Spleen (tissue), 11 donors: ENCODE measurements at regions not wholly inside any gene's neighbourhood (a gene's known extent, or its start where the extent isn't known, plus 50 kb on each side); places are given as distances from the start of the nearest gene placed in this dataset.

Source experiments
- DNase-seq: peaks from one replicate; pipeline ENCODE4 v3.0.0-alpha.2; 2020
- H3K27ac ChIP-seq, 8 donors: fragments of 200-600 bp; sonication (generic) in 7 of 8; 1 replicate in 4 of 8; 2 replicates in 4 of 8; pipeline versions ENCODE4 v1.5.0 to v1.8.0; 2016 to 2021; ENCODE audit warnings: inconsistent platforms in 4 of 8, mild to moderate bottlenecking in 4 of 8, moderate library complexity in 1 of 8
- H3K27me3 ChIP-seq, 7 donors: fragments of 200-600 bp; sonication (generic) in 6 of 7; replicated peaks in 1 of 7; 1 replicate in 4 of 7; 2 replicates in 3 of 7; pipeline versions ENCODE4 v1.5.0 to v1.8.0; 2016 to 2021; ENCODE audit warnings: inconsistent platforms in 3 of 7, mild to moderate bottlenecking in 1 of 7
- H3K36me3 ChIP-seq, 6 donors: fragments of 200-600 bp; sonication (generic) in 5 of 6; 1 replicate in 4 of 6; 2 replicates in 2 of 6; pipeline versions ENCODE4 v1.5.0 to v1.8.0; 2016 to 2021; ENCODE audit warnings: inconsistent platforms in 2 of 6
- H3K4me1 ChIP-seq, 6 donors: fragments of 200-600 bp; sonication (generic) in 5 of 6; 1 replicate in 3 of 6; 2 replicates in 3 of 6; pipeline versions ENCODE4 v1.5.0 to v1.8.0; 2016 to 2021; ENCODE audit warnings: inconsistent platforms in 3 of 6
- H3K4me3 ChIP-seq, 8 donors: fragments of 200-600 bp; sonication (generic) in 7 of 8; 1 replicate in 4 of 8; 2 replicates in 4 of 8; pipeline versions ENCODE4 v1.5.0 to v1.8.0; 2016 to 2021; ENCODE audit warnings: inconsistent platforms in 4 of 8, mild to moderate bottlenecking in 4 of 8, moderate library complexity in 2 of 8
- H3K9me3 ChIP-seq, 8 donors: fragments of 200-600 bp; sonication (generic) in 7 of 8; 1 replicate in 4 of 8; 2 replicates in 4 of 8; pipeline versions ENCODE4 v1.5.0 to v1.8.0; 2016 to 2021; ENCODE audit warnings: inconsistent platforms in 4 of 8
- POLR2A ChIP-seq, 3 donors: fragments of 450-650 bp; IDR thresholded peaks; one replicate each; pipeline ENCODE4 v1.5.1; 2017; ENCODE audit warnings: antibody characterized with exemption in 3 of 3, mild to moderate bottlenecking in 1 of 3
- POLR2AphosphoS5 ChIP-seq, 3 donors: sonication (generic); formaldehyde crosslinking; IDR thresholded peaks; one replicate each; pipeline ENCODE4 v1.5.1; 2017; ENCODE audit warnings: antibody characterized with exemption in 3 of 3
- WGBS, 5 donors: extraction: QIAGEN DNeasy Blood & Tissue Kit in 3 of 5; methylation state at CpG; one replicate each; pipeline versions ENCODE4 v1.1.5 to v1.1.7; 2013 to 2018; 5-methylcytosine and 5-hydroxymethylcytosine counted together
- intact Hi-C: fragments of 100-400 bp; cut with DNase I; formaldehyde crosslinking; loops from one replicate; pipeline ENCODE4 v1.15.0; 2023; ENCODE audit warnings: low total_unique reads
- TF ChIP-seq, protein P1 (sequence below), 11 experiments: fragments of 200-600 bp in 7 of 11; fragments of 450-650 bp in 4 of 11; sonication (generic) in 4 of 11; IDR thresholded peaks in 8 of 11; conservative IDR thresholded peaks in 3 of 11; 1 replicate in 7 of 11; 2 replicates in 4 of 11; pipeline versions ENCODE4 v1.4.0 to v1.8.0; 2016 to 2021; ENCODE audit warnings: antibody characterized with exemption in 11 of 11, inconsistent platforms in 4 of 11, mild to moderate bottlenecking in 1 of 11
- donor health status: healthy with polysubstance abuse.
- donor health status: DM: no; HTN: no; CAD: no; lungs with moderate emphysema.
- donor health status: DM: no; HTN: no; CAD: no.
- donor health status: Bipolar disorder and iron deficiency.
- donor health status: healthy.
- donor health status: DM: no; HTN: no; CAD: no.
- donor health status: DM: yes; HTN: yes; CAD: no.

GRCh38 chr13:79060216-79060615 lies 345.8 kb downstream of the RBM26 start:
- DNase-seq, result no peak
- H3K4me1 ChIP-seq, result no peaks in the 10 kb centered on the region
- H3K4me3 ChIP-seq, result no peak overlapping the region
- no peak overlapping the region for H3K27ac ChIP-seq
- H3K9me3 ChIP-seq, result no peaks in the 10 kb centered on the region
- H3K36me3 ChIP-seq, result no peaks in the 10 kb centered on the region
- H3K27me3 ChIP-seq, result no peaks in the 10 kb centered on the region
- 74 to 91% (median 87%) methylated on average over 1 of the region's 1 CpG for WGBS, 5 donors
- TF ChIP-seq POLR2A (IDR thresholded peaks at IDR 0.05) (no peak), POLR2AphosphoS5 (IDR thresholded peaks at IDR 0.05) (no peak)
- TF ChIP-seq, protein P1, sequence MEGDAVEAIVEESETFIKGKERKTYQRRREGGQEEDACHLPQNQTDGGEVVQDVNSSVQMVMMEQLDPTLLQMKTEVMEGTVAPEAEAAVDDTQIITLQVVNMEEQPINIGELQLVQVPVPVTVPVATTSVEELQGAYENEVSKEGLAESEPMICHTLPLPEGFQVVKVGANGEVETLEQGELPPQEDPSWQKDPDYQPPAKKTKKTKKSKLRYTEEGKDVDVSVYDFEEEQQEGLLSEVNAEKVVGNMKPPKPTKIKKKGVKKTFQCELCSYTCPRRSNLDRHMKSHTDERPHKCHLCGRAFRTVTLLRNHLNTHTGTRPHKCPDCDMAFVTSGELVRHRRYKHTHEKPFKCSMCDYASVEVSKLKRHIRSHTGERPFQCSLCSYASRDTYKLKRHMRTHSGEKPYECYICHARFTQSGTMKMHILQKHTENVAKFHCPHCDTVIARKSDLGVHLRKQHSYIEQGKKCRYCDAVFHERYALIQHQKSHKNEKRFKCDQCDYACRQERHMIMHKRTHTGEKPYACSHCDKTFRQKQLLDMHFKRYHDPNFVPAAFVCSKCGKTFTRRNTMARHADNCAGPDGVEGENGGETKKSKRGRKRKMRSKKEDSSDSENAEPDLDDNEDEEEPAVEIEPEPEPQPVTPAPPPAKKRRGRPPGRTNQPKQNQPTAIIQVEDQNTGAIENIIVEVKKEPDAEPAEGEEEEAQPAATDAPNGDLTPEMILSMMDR (IDR thresholded peaks at IDR 0.05 in 8 of 11, conservative IDR thresholded peaks at IDR 0.05 in 3 of 11), result no peak
- intact Hi-C loops, result no loop called here

DNA sequence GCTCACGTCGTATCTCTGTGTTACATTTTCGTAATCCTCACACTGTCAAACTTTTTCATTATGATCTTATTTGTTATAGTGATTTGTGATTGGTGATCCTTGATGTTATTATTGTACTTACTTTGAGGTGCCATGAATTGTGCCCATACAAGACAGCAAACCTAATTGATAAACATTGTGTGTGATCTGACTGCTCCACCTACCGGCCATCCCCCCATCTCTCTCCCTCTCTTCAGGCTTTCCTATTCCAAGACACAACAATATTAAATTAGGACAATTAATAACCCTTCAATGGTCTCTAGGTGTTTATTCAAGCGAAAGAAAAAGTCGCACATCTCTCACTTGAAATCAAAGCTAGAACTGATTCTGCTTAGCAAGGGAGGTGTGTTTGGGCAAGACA lies 349.3 kb downstream of the RBM26 start:
- Histone ChIP-seq H3K27ac (no peak overlapping the region), H3K4me3 (no peak overlapping the region), H3K9me3 (no peaks in the 10 kb centered on the region), H3K27me3 (no peaks in the 10 kb centered on the region), H3K4me1 (no peaks in the 10 kb centered on the region), H3K36me3 (no peaks in the 10 kb centered on the region)
- TF ChIP-seq, protein P1 (IDR thresholded peaks at IDR 0.05 in 8 of 11, conservative IDR thresholded peaks at IDR 0.05 in 3 of 11), result no peak
- TF ChIP-seq POLR2AphosphoS5 (IDR thresholded peaks at IDR 0.05) (no peak), POLR2A (IDR thresholded peaks at IDR 0.05) (no peak)
- WGBS, 5 donors, result 86 to 92% (median 87%) methylated on average over 6 of the region's 6 CpGs
- no peak for DNase-seq
- intact Hi-C loops, result no loop called here

DNA sequence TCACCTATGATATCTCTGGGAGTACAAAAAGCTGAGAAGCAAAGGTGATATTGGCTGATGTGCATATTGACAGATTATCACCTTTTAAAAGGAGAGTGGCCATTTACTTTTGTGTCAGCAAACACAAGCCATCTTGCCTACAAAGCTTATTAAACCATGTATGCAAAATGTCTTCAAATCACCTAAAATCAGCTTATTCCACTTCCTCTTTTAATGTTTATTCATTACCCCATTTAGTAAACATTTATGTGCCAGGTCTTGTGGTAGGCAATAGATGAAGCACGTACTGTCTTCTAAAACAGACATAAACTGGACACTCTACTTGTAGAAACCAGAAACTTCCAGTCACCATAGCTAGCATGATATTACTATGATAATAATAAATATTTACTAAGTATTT lies 354.6 kb downstream of the RBM26 start:
- Histone ChIP-seq H3K27me3 (no peaks in the 10 kb centered on the region), H3K4me3 (no peak overlapping the region), H3K36me3 (no peaks in the 10 kb centered on the region), H3K27ac (no peak overlapping the region), H3K4me1 (no peaks in the 10 kb centered on the region), H3K9me3 (peaks cover 0 to 8% (median 0%) of the 10 kb centered on the region in 8 donors)
- 63 to 76% (median 67%) methylated on average over 1 of the region's 1 CpG for WGBS, 5 donors
- no peak for DNase-seq
- intact Hi-C loops, result no loop called here
- no peak for TF ChIP-seq POLR2AphosphoS5 (IDR thresholded peaks at IDR 0.05)
- TF ChIP-seq POLR2A (IDR thresholded peaks at IDR 0.05), result no peak
- TF ChIP-seq, protein P1 (IDR thresholded peaks at IDR 0.05 in 8 of 11, conservative IDR thresholded peaks at IDR 0.05 in 3 of 11), result no peak

DNA sequence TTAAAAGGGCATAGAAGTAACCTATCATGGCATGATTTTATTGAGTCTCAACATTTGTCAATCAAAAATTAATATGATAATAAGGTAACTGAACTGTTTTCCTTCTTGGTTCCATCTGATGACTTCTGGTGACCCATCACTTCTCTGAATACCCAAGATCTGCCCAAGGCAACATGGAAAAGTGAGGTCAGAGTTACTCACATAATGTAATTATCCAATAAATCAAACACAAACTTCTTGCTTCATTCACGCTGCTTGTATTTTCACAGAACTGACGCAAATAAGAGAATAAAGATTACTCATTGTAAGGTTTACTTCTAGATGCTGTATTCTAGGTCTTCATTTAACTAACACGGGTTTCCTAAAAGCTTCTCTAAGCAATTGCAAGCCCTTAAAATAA lies 361.6 kb downstream of the RBM26 start:
- TF ChIP-seq POLR2A (IDR thresholded peaks at IDR 0.05), result no peak
- TF ChIP-seq POLR2AphosphoS5 (IDR thresholded peaks at IDR 0.05), result no peak
- TF ChIP-seq, protein P1 (IDR thresholded peaks at IDR 0.05 in 8 of 11, conservative IDR thresholded peaks at IDR 0.05 in 3 of 11), result no peak
- DNase-seq, result no peak

More for the DNA sequence above, 361.6 kb downstream of the RBM26 start:
- H3K27ac ChIP-seq, result no peak overlapping the region
- H3K27me3 ChIP-seq, result peaks cover 0 to 6% (median 0%) of the 10 kb centered on the region in 7 donors
- 74 to 93% (median 78%) methylated on average over 3 of the region's 3 CpGs for WGBS, 5 donors
- intact Hi-C loops, result no loop called here
- H3K36me3 ChIP-seq, result no peaks in the 10 kb centered on the region
- H3K4me3 ChIP-seq, result no peak overlapping the region
- H3K9me3 ChIP-seq, result no peaks in the 10 kb centered on the region
- no peaks in the 10 kb centered on the region for H3K4me1 ChIP-seq
